CD8-positive, alpha-beta memory T cell (primary cell): ENCODE measurements at regions not wholly inside any gene's neighbourhood (a gene's known extent, or its start where the extent isn't known, plus 50 kb on each side); places are given as distances from the start of the nearest gene placed in this dataset.

Experiments used
- CTCF ChIA-PET: fragments of 350-600 bp; sonication (Branson Sonifier 250); formaldehyde crosslinking; loops from one replicate; lab custom pipeline; 2021; ENCODE audit warnings: antibody characterized with exemption; lab: Charles Lee
- POLR2A ChIA-PET: fragments of 350-600 bp; sonication (Branson Sonifier 250); formaldehyde crosslinking; loops from one replicate; lab custom pipeline; 2021; ENCODE audit warnings: antibody characterized with exemption; lab: Charles Lee
- DNase-seq, 5 donors: peaks; one replicate each; pipeline versions ENCODE4 v3.0.0 to v3.0.0-alpha.2; 2020 to 2022; ENCODE audit warnings: mixed read lengths in 1 of 5
- H3K27ac ChIP-seq: one replicate; pipeline ENCODE4 v1.7.0; 2013; ENCODE audit warnings: low read depth, mild to moderate bottlenecking, low read length, moderate library complexity
- H3K27me3 ChIP-seq: 2 replicates; pipeline ENCODE4 v1.7.0; 2013; ENCODE audit warnings: low read length, mild to moderate bottlenecking; ENCODE audit not compliant: insufficient read depth, poor library complexity, severe bottlenecking
- H3K36me3 ChIP-seq: 2 replicates; pipeline ENCODE4 v1.7.0; 2013; ENCODE audit warnings: mild to moderate bottlenecking, low read length, moderate library complexity; ENCODE audit not compliant: insufficient read depth
- H3K4me1 ChIP-seq: 2 replicates; pipeline ENCODE4 v1.7.0; 2013; ENCODE audit warnings: mild to moderate bottlenecking, low read length, moderate library complexity; ENCODE audit not compliant: insufficient read depth
- H3K4me3 ChIP-seq: 2 replicates; pipeline ENCODE4 v1.7.0; 2013; ENCODE audit warnings: mild to moderate bottlenecking, low read length
- H3K9me3 ChIP-seq: 2 replicates; pipeline ENCODE4 v1.7.0; 2013; ENCODE audit warnings: mild to moderate bottlenecking, low read length
- H3K27ac Mint-ChIP-seq, 8 donors: one replicate each; pipeline ENCODE4 v1.8.0; 2020 to 2021; ENCODE audit warnings: mixed read lengths in 8 of 8, mild to moderate bottlenecking in 6 of 8, inconsistent platforms in 3 of 8, moderate library complexity in 3 of 8
- H3K27me3 Mint-ChIP-seq, 2 donors: one replicate each; pipeline ENCODE4 v1.8.0; 2020 to 2021; ENCODE audit warnings: mixed read lengths in 2 of 2, mild to moderate bottlenecking in 1 of 2, moderate library complexity in 1 of 2
- H3K36me3 Mint-ChIP-seq, 3 donors: one replicate each; pipeline ENCODE4 v1.8.0; 2020 to 2021; ENCODE audit warnings: mixed read lengths in 3 of 3, inconsistent platforms in 1 of 3, mild to moderate bottlenecking in 1 of 3
- H3K4me1 Mint-ChIP-seq, 3 donors: one replicate each; pipeline ENCODE4 v1.8.0; 2020 to 2021; ENCODE audit warnings: mixed read lengths in 3 of 3, inconsistent platforms in 1 of 3, mild to moderate bottlenecking in 1 of 3
- H3K4me3 Mint-ChIP-seq, 7 donors: one replicate each; pipeline ENCODE4 v1.8.0; 2020 to 2021; ENCODE audit warnings: mixed read lengths in 7 of 7, mild to moderate bottlenecking in 6 of 7, moderate library complexity in 4 of 7, inconsistent platforms in 2 of 7
- H3K9me3 Mint-ChIP-seq, 5 donors: one replicate each; pipeline ENCODE4 v1.8.0; 2020 to 2022; ENCODE audit warnings: mixed read lengths in 5 of 5, mild to moderate bottlenecking in 3 of 5, moderate library complexity in 2 of 5, inconsistent platforms in 1 of 5

- H3K9me3 ChIP-seq = no peaks in the 10 kb centered on the region
- DNase-seq = no peak
- Mint-ChIP-seq H3K27me3 (no peaks in the 10 kb centered on the region), H3K27ac (no peak overlapping the region), H3K4me1 (no peaks in the 10 kb centered on the region), H3K4me3 (no peak overlapping the region), H3K9me3 (peaks cover 0 to 4% (median 0%) of the 10 kb centered on the region in 5 donors), H3K36me3 (no peaks in the 10 kb centered on the region)
- no peak overlapping the region for H3K4me3 ChIP-seq
- ChIA-PET CTCF (no interaction called here), POLR2A (no interaction called here)
- H3K36me3 ChIP-seq = no peaks in the 10 kb centered on the region
- no peaks in the 10 kb centered on the region for H3K4me1 ChIP-seq
- H3K27ac ChIP-seq = no peak overlapping the region
- H3K27me3 ChIP-seq = no peaks in the 10 kb centered on the region
Observed at GRCh38 chr5:114948986-114949621, 220.6 kb downstream of the TRIM36 start.

- Histone ChIP-seq H3K9me3 (no peaks in the 10 kb centered on the region), H3K4me3 (no peak overlapping the region), H3K36me3 (no peaks in the 10 kb centered on the region), H3K4me1 (no peaks in the 10 kb centered on the region), H3K27me3 (no peaks in the 10 kb centered on the region), H3K27ac (no peak overlapping the region)
- no peak overlapping the region for H3K4me3 Mint-ChIP-seq
- POLR2A ChIA-PET = no interaction called here
- H3K4me1 Mint-ChIP-seq = no peaks in the 10 kb centered on the region
- H3K9me3 Mint-ChIP-seq = peaks cover 0 to 4% (median 0%) of the 10 kb centered on the region in 5 donors
- no peak overlapping the region for H3K27ac Mint-ChIP-seq
- no peaks in the 10 kb centered on the region for H3K36me3 Mint-ChIP-seq
- CTCF ChIA-PET = no interaction called here
- DNase-seq = no peak
- H3K27me3 Mint-ChIP-seq = no peaks in the 10 kb centered on the region
Observed at GRCh38 chr5:114948363-114948762, 221.3 kb downstream of the TRIM36 start.

GRCh38 chr5:114940709-114941108 lies 229.0 kb downstream of the TRIM36 start:
- no peaks in the 10 kb centered on the region for H3K4me1 ChIP-seq
- no peak overlapping the region for H3K27ac Mint-ChIP-seq
- no peaks in the 10 kb centered on the region for H3K27me3 ChIP-seq
- H3K36me3 Mint-ChIP-seq = no peaks in the 10 kb centered on the region
- POLR2A ChIA-PET = no interaction called here
- no peak for DNase-seq
- no peak overlapping the region for H3K27ac ChIP-seq
- no peak overlapping the region for H3K4me3 Mint-ChIP-seq
- H3K9me3 Mint-ChIP-seq = peaks cover 0 to 21% (median 18%) of the 10 kb centered on the region in 5 donors
- H3K27me3 Mint-ChIP-seq = no peaks in the 10 kb centered on the region
- H3K36me3 ChIP-seq = no peaks in the 10 kb centered on the region
- CTCF ChIA-PET = no interaction called here
- no peak overlapping the region for H3K4me3 ChIP-seq
- H3K9me3 ChIP-seq = no peaks in the 10 kb centered on the region
- H3K4me1 Mint-ChIP-seq = no peaks in the 10 kb centered on the region

GRCh38 chr5:114935490-114935889 lies 234.2 kb downstream of the TRIM36 start:
- H3K27me3 ChIP-seq = no peaks in the 10 kb centered on the region
- H3K36me3 ChIP-seq = no peaks in the 10 kb centered on the region
- H3K9me3 Mint-ChIP-seq = peaks cover 0 to 15% (median 11%) of the 10 kb centered on the region in 5 donors
- DNase-seq = no peak
- no peak overlapping the region for H3K27ac Mint-ChIP-seq
- H3K27me3 Mint-ChIP-seq = peaks cover 0 to 2% of the 10 kb centered on the region in 2 donors
- no peak overlapping the region for H3K4me3 ChIP-seq
- no peaks in the 10 kb centered on the region for H3K4me1 ChIP-seq
- no peaks in the 10 kb centered on the region for H3K36me3 Mint-ChIP-seq
- H3K9me3 ChIP-seq = no peaks in the 10 kb centered on the region
- no peak overlapping the region for H3K4me3 Mint-ChIP-seq
- ChIA-PET POLR2A (no interaction called here), CTCF (no interaction called here)
- H3K27ac ChIP-seq = no peak overlapping the region
- H3K4me1 Mint-ChIP-seq = no peaks in the 10 kb centered on the region

GRCh38 chr5:114928644-114929462 lies 240.9 kb downstream of the TRIM36 start:
- Mint-ChIP-seq H3K4me1 (no peaks in the 10 kb centered on the region), H3K9me3 (peaks cover 0 to 14% (median 0%) of the 10 kb centered on the region in 5 donors), H3K27me3 (no peaks in the 10 kb centered on the region), H3K36me3 (no peaks in the 10 kb centered on the region), H3K27ac (no peak overlapping the region), H3K4me3 (no peak overlapping the region)
- no peak for DNase-seq
- H3K27me3 ChIP-seq = no peaks in the 10 kb centered on the region
- H3K36me3 ChIP-seq = no peaks in the 10 kb centered on the region
- H3K9me3 ChIP-seq = no peaks in the 10 kb centered on the region
- no peaks in the 10 kb centered on the region for H3K4me1 ChIP-seq
- no peak overlapping the region for H3K4me3 ChIP-seq
- ChIA-PET POLR2A (no interaction called here), CTCF (no interaction called here)
- no peak overlapping the region for H3K27ac ChIP-seq

- H3K36me3 ChIP-seq = no peaks in the 10 kb centered on the region
- no peaks in the 10 kb centered on the region for H3K4me1 ChIP-seq
- Mint-ChIP-seq H3K27me3 (no peaks in the 10 kb centered on the region), H3K4me1 (no peaks in the 10 kb centered on the region), H3K4me3 (no peak overlapping the region), H3K27ac (no peak overlapping the region), H3K36me3 (no peaks in the 10 kb centered on the region), H3K9me3 (peaks cover 0 to 14% (median 0%) of the 10 kb centered on the region in 5 donors)
- ChIA-PET CTCF (no interaction called here), POLR2A (no interaction called here)
- no peak overlapping the region for H3K27ac ChIP-seq
- no peaks in the 10 kb centered on the region for H3K9me3 ChIP-seq
- no peaks in the 10 kb centered on the region for H3K27me3 ChIP-seq
- no peak overlapping the region for H3K4me3 ChIP-seq
- no peak for DNase-seq
Observed at GRCh38 chr5:114924769-114925168, 244.9 kb downstream of the TRIM36 start.

GRCh38 chr5:114912189-114912920 lies 257.4 kb downstream of the TRIM36 start:
- H3K9me3 ChIP-seq = no peaks in the 10 kb centered on the region

GRCh38 chr5:114910727-114911126 lies 259.0 kb downstream of the TRIM36 start:
- H3K36me3 Mint-ChIP-seq = no peaks in the 10 kb centered on the region

More at GRCh38 chr5:114912189-114912920, 257.4 kb downstream of the TRIM36 start:
- Histone ChIP-seq H3K4me1 (no peaks in the 10 kb centered on the region), H3K4me3 (no peak overlapping the region), H3K36me3 (no peaks in the 10 kb centered on the region), H3K27ac (no peak overlapping the region), H3K27me3 (no peaks in the 10 kb centered on the region)
- peaks cover 0 to 10% (median 2%) of the 10 kb centered on the region in 5 donors for H3K9me3 Mint-ChIP-seq
- no peaks in the 10 kb centered on the region for H3K27me3 Mint-ChIP-seq
- no peaks in the 10 kb centered on the region for H3K36me3 Mint-ChIP-seq
- DNase-seq = no peak
- CTCF ChIA-PET = no interaction called here
- POLR2A ChIA-PET = no interaction called here
- no peaks in the 10 kb centered on the region for H3K4me1 Mint-ChIP-seq
- no peak overlapping the region for H3K27ac Mint-ChIP-seq
- no peak overlapping the region for H3K4me3 Mint-ChIP-seq

More at GRCh38 chr5:114910727-114911126, 259.0 kb downstream of the TRIM36 start:
- ChIA-PET CTCF (no interaction called here), POLR2A (no interaction called here)
- no peaks in the 10 kb centered on the region for H3K36me3 ChIP-seq
- H3K4me1 Mint-ChIP-seq = no peaks in the 10 kb centered on the region
- no peak overlapping the region for H3K27ac ChIP-seq
- no peaks in the 10 kb centered on the region for H3K27me3 Mint-ChIP-seq
- no peak overlapping the region for H3K27ac Mint-ChIP-seq
- H3K9me3 Mint-ChIP-seq = peaks cover 0 to 14% (median 2%) of the 10 kb centered on the region in 5 donors
- H3K4me3 ChIP-seq = no peak overlapping the region
- DNase-seq = no peak
- no peaks in the 10 kb centered on the region for H3K9me3 ChIP-seq
- no peak overlapping the region for H3K4me3 Mint-ChIP-seq
- no peaks in the 10 kb centered on the region for H3K4me1 ChIP-seq
- no peaks in the 10 kb centered on the region for H3K27me3 ChIP-seq
